Spinal cord (tissue), 9 donors: ENCODE measurements at regions not wholly inside any gene's neighbourhood (a gene's known extent, or its start where the extent isn't known, plus 50 kb on each side); places are given as distances from the start of the nearest gene placed in this dataset.

ENCODE experiments used
- DNase-seq, 6 donors: peaks; one replicate each; pipeline versions ENCODE4 v3.0.0 to v3.0.0-alpha.2; 2013 to 2015; ENCODE audit warnings: low spot score in 6 of 6, low read depth in 4 of 6
- H3K27ac ChIP-seq: one replicate; pipeline ENCODE4 v1.5.1; 2013; ENCODE audit warnings: low read depth, low read length, control low read depth
- H3K27me3 ChIP-seq: one replicate; pipeline ENCODE4 v1.6.1; 2013; ENCODE audit warnings: low read length; ENCODE audit not compliant: control insufficient read depth, insufficient read depth
- H3K36me3 ChIP-seq: one replicate; pipeline ENCODE4 v1.6.1; 2013; ENCODE audit warnings: low read length; ENCODE audit not compliant: control insufficient read depth, insufficient read depth
- H3K4me1 ChIP-seq: one replicate; pipeline ENCODE4 v1.6.1; 2013; ENCODE audit warnings: low read length; ENCODE audit not compliant: control insufficient read depth, insufficient read depth
- H3K4me3 ChIP-seq: one replicate; pipeline ENCODE4 v1.5.1; 2013; ENCODE audit warnings: low read depth, low read length, control low read depth
- H3K9me3 ChIP-seq: one replicate; pipeline ENCODE4 v1.6.1; 2013; ENCODE audit warnings: low read length; ENCODE audit not compliant: control insufficient read depth, insufficient read depth
- WGBS: methylation state at CpG from one replicate; pipeline ENCODE4 v1.1.5; 2013; ENCODE audit warnings: missing lambda C conversion rate; ENCODE audit not compliant: insufficient coverage; 5-methylcytosine and 5-hydroxymethylcytosine counted together
- donor health status: healthy.

- Histone ChIP-seq H3K36me3 (no peaks in the 10 kb centered on the region), H3K4me1 (no peaks in the 10 kb centered on the region), H3K27me3 (no peaks in the 10 kb centered on the region), H3K9me3 (no peaks in the 10 kb centered on the region), H3K4me3 (no peak overlapping the region), H3K27ac (no peak overlapping the region)
- no peak for DNase-seq
- no CpG with 5 or more reads among the region's 3 CpGs for WGBS
These were observed 71.4 kb upstream of the HIF1A start for GRCh38 chr14:61623927-61624326.

GRCh38 chr14:61625165-61625564 lies 70.1 kb upstream of the HIF1A start:
- no peaks in the 10 kb centered on the region for H3K9me3 ChIP-seq
- no peak overlapping the region for H3K27ac ChIP-seq
- no peaks in the 10 kb centered on the region for H3K36me3 ChIP-seq
- no peaks in the 10 kb centered on the region for H3K4me1 ChIP-seq
- no peaks in the 10 kb centered on the region for H3K27me3 ChIP-seq
- WGBS: 92% methylated on average over 1 of the region's 1 CpG
- DNase-seq: no peak
- H3K4me3 ChIP-seq: no peak overlapping the region

GRCh38 chr14:61627612-61628011 lies 67.7 kb upstream of the HIF1A start:
- no peaks in the 10 kb centered on the region for H3K9me3 ChIP-seq
- no peaks in the 10 kb centered on the region for H3K27me3 ChIP-seq
- no peaks in the 10 kb centered on the region for H3K36me3 ChIP-seq
- no CpG with 5 or more reads among the region's 2 CpGs for WGBS
- DNase-seq: no peak
- no peak overlapping the region for H3K27ac ChIP-seq
- H3K4me3 ChIP-seq: no peak overlapping the region
- H3K4me1 ChIP-seq: peaks cover 3% of the 10 kb centered on the region

- no peak overlapping the region for H3K4me3 ChIP-seq
- H3K27ac ChIP-seq: no peak overlapping the region
- H3K36me3 ChIP-seq: no peaks in the 10 kb centered on the region
- H3K27me3 ChIP-seq: no peaks in the 10 kb centered on the region
- 86% methylated on average over 1 of the region's 3 CpGs for WGBS
- no peak for DNase-seq
- no peaks in the 10 kb centered on the region for H3K9me3 ChIP-seq
- H3K4me1 ChIP-seq: peaks cover 3% of the 10 kb centered on the region
These were observed 67.1 kb upstream of the HIF1A start for GRCh38 chr14:61628016-61628725.

GRCh38 chr14:61630399-61631044 lies 64.8 kb upstream of the HIF1A start:
- WGBS: no CpG with 5 or more reads among the region's 4 CpGs

GRCh38 chr14:61631045-61631687 lies 64.1 kb upstream of the HIF1A start:
- H3K4me3 ChIP-seq: no peak overlapping the region
- peaks cover 3% of the 10 kb centered on the region for H3K4me1 ChIP-seq
- no peak overlapping the region for H3K27ac ChIP-seq
- DNase-seq: peak in 1 of 6 donors; percentile 22
- 60% methylated on average over 1 of the region's 6 CpGs for WGBS
- H3K9me3 ChIP-seq: no peaks in the 10 kb centered on the region
- H3K27me3 ChIP-seq: no peaks in the 10 kb centered on the region
- no peaks in the 10 kb centered on the region for H3K36me3 ChIP-seq

More at GRCh38 chr14:61630399-61631044, 64.8 kb upstream of the HIF1A start:
- Histone ChIP-seq H3K27me3 (no peaks in the 10 kb centered on the region), H3K9me3 (no peaks in the 10 kb centered on the region), H3K4me1 (peaks cover 3% of the 10 kb centered on the region), H3K36me3 (no peaks in the 10 kb centered on the region), H3K4me3 (no peak overlapping the region), H3K27ac (no peak overlapping the region)
- peak in 2 of 6 donors; percentile 26 to 40 for DNase-seq

GRCh38 chr14:61632401-61632800 lies 62.9 kb upstream of the HIF1A start:
- no peak overlapping the region for H3K4me3 ChIP-seq
- no peak overlapping the region for H3K27ac ChIP-seq
- 57% methylated on average over 1 of the region's 3 CpGs for WGBS
- H3K27me3 ChIP-seq: no peaks in the 10 kb centered on the region
- no peaks in the 10 kb centered on the region for H3K9me3 ChIP-seq
- no peak for DNase-seq
- H3K4me1 ChIP-seq: peaks cover 3% of the 10 kb centered on the region
- no peaks in the 10 kb centered on the region for H3K36me3 ChIP-seq

- no CpG with 5 or more reads among the region's 1 CpG for WGBS
- peaks cover 3% of the 10 kb centered on the region for H3K4me1 ChIP-seq
- DNase-seq: peak in 2 of 6 donors; percentile 59 to 90
These were observed 62.5 kb upstream of the HIF1A start for GRCh38 chr14:61632807-61633206.

GRCh38 chr14:61636291-61636690 lies 59.0 kb upstream of the HIF1A start:
- WGBS: no CpG with 5 or more reads among the region's 1 CpG
- H3K4me3 ChIP-seq: no peak overlapping the region
- no peaks in the 10 kb centered on the region for H3K27me3 ChIP-seq
- H3K36me3 ChIP-seq: no peaks in the 10 kb centered on the region
- peaks cover 6% of the 10 kb centered on the region for H3K4me1 ChIP-seq
- DNase-seq: no peak
- no peaks in the 10 kb centered on the region for H3K9me3 ChIP-seq
- no peak overlapping the region for H3K27ac ChIP-seq

More at GRCh38 chr14:61632807-61633206, 62.5 kb upstream of the HIF1A start:
- no peak overlapping the region for H3K4me3 ChIP-seq
- no peaks in the 10 kb centered on the region for H3K9me3 ChIP-seq
- H3K27ac ChIP-seq: no peak overlapping the region
- H3K27me3 ChIP-seq: no peaks in the 10 kb centered on the region
- no peaks in the 10 kb centered on the region for H3K36me3 ChIP-seq
